ENCODE measurements at regions not wholly inside any gene's neighbourhood (a gene's known extent, or its start where the extent isn't known, plus 50 kb on each side); places are given as distances from the start of the nearest gene placed in this dataset.
"Not testable (repeated sequence)": the region's sequence is repeated elsewhere in the genome, so short reads cannot be mapped to it uniquely, and the experiment has no call there.

DNA sequence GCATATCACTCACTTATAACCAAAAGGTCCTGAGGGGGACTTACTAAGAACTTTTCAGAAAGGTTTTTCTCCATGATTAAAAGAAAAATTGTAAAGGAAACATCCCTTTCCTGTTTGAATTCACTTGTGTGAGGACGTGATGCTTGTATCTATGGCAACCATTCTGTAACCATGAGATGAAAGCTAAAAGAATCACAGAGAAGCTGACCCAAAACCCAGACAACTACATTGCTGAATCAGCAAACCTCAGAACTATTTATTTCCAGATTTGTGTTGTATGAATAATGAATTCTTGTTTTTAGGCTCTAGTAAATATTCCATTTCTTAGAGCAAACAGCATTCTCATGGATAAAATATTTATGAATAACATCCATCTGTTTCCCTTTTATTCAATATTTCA, 91.2 kb downstream of the RCHY1 start:
- no peak for DNase-seq

DNA sequence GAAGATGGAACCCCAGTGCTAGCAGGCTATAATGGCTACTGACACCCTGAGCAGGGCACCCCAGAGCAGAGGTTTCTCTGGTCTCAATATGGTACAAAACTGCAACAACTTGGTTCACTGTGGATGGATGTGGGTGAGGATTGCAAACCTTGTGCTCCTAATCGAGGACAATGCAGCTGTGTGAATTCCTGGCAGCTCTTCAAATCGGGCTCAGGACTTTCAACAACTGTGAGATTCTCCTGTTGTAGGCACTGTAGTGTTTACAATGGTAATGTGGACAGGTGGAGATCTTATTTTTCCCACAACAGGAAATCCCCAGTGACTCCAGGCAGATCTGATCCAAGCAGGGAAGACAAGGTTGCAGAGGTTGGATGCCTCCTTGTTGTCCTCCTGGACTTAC, 101.5 kb downstream of the RCHY1 start:
- DNase-seq, result peak in 1 of 3 donors; percentile 6

DNA sequence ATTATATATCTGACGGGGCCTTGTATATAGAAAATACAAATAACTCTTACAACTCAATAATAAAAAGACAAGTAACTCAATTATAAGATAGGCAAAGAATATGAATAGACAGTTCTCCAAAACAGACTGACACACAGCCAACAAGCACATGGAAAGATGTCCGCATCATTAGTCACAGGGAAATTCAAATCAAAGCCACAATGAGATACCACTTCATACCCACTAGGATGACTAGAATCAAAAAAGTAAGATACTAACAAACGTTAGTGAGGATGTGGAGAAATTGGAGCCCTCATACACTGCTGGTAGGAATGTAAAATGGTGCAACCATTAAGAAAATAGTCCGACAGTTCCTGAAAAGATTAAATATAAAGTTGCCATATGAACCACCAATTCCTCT, 115.7 kb downstream of the RCHY1 start:
- DNase-seq, result no peak

DNA sequence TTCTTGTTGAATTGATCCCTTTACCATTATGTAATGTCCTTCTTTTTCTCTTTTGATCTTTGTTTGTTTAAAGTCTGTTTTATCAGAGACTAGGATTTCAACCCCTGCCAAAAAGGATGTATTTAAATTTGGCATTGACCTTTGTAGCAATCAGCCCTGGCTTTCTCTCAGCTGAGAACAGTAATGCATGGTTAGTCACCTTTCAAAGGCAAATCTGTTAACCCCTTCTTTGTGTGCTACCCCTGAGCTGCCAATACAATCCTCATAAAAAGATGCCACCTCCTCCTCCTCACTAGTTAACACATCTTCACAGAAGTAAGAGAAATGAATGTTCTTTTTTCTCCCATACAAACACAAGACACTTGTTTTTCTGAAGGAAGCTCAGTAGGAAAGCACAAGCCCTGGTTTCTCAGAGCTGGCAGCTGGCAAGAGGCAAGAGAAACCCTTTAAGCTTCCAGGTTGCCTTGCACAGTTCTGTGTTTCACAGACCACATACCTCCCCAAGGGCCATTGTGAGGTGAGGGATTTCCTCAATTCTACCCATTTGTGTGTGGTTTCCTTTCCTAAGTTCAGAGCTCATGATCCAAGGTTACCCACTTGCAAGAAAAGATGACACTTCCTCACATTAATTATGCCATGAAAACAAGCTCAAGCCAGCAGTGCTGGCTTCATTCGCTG, 122.6 kb downstream of the RCHY1 start:
- no peak for DNase-seq

DNA sequence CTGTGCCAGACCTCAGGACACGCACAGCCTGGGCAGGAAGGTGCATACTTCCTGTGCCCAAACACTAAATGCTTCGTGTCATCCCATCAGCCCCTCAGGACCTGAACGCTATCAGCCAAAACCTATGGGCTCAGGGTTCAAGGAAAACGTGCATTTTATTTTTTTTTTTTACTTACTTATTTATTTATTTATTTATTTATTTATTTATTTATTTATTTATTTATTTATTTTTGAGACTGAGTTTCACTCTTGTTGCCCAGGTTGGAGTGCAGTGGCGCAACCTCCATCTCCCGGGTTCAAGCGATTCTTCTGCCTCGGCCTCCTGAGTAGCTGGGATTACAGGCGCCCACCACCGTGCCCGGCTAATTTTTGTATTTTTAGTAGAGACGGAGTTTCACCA, 127.8 kb downstream of the RCHY1 start:
- DNase-seq, result not testable (repeated sequence)

DNA sequence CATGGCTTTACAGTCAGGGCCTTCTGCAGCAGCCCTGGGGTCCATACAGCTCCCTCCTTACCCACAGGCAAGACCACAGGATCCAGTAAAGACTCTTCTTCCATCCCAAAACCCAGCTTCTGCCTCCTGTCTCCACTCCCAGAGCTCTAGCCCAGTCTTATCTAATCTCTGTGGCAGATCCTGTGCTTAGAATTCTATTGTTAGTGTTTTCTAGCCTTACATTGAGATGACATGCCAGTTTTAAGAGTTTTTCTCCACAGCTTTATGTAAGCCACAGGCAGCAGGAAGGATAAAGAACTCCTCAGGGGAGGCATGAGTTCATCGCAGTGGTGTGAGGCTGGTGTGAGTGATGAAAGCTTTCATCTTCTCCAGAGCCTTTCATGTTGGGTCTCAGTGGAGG, 129.1 kb downstream of the RCHY1 start:
- DNase-seq, result no peak

DNA sequence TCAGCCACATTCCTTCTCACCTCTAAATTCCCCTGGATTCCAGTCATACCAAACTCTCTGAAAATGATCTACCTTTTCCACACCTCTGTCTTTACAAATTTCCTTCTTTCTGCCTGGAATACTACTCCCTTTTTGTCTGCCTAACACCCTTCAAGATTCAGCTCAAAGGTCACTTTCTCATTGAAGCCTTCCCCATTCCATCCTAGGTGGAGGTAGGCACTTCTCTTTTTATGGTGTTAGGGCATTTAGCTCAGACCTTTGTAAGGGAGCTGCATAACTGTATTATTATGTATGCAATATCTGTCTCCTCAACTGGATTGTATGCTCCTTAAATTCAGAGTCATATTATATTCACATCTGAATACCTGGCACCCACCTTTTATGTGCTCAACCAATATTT, 137.7 kb downstream of the RCHY1 start:
- no peak for DNase-seq

DNA sequence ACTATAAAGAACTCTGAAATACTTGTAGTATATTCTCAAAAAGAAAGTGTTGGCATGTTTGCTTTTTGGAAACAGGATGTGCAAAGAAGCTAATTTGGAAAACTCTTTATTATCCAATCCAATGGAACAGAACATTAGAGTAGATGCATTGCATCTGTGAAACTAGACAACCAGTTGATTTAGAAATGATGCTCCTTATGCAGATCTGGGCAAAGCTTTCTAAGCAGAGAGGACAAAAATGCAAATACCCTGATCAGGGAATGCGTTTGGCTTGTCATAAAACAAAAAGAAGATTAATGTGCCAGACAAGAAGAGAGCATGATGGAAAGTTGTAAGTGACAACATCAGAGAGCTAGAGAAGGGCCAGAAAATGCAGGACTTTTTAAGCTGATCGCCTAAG, 142.3 kb downstream of the RCHY1 start:
- DNase-seq, result peak in 2 of 3 donors; percentile 22 to 53

DNA sequence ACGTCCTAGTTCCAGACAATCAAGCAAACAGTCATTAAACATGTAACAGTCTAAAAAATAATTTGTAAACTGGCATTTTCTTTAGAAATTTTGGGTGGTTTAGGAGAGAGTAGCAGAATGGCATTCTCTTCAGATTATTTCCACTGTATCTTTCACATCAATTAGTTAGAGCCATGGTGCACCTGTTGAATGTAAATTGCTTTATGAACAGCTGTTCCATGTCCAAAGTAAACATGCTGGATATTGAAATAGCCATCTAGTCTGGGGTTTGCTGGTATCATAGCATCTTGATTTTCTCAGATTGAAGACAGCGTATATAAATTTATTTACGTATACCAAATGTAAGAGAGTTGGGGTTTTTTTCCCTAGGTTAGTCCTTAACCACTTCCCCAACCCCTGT, 143.6 kb downstream of the RCHY1 start:
- peak in 2 of 3 donors; percentile 40 to 45 for DNase-seq

DNA sequence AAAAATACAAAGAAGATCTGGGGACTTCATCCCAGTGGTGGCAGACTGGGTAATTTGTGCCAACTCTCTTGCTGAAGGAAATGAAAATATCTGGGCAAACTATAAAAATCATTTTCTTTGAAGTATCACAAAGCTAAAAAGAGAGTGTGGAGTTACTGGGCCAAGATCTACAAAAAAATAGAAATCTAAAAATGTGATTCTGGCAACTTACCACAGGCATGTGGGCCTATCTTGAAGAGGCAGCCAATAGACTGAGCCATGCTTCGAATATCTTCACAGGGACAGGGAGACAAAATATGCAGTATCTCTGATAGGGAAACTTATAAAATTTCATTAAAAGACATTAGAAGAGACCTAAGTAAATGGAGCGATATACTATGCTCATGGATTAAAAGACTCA, 168.8 kb downstream of the RCHY1 start:
- no peak for DNase-seq

DNA sequence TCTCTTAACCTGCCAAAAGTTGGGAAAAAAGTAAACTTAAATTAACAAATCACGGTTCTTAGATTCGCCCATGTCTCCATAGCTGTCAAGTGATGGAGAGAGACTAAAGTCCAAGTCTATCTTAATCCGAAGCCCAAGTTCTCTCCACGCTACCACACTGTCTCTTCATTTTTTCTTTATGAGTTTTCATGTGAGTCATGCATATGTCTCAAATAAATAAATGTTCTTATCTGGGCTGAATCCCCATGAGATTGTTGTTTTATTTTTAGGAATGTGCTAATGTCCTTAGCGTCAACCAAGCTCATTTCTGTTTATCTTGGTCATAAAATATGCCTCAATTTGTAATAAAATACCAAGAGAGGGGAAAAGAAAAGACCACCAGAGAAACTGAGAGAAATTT, 169.3 kb downstream of the RCHY1 start:
- peak in 2 of 3 donors; percentile 27 to 31 for DNase-seq

DNA sequence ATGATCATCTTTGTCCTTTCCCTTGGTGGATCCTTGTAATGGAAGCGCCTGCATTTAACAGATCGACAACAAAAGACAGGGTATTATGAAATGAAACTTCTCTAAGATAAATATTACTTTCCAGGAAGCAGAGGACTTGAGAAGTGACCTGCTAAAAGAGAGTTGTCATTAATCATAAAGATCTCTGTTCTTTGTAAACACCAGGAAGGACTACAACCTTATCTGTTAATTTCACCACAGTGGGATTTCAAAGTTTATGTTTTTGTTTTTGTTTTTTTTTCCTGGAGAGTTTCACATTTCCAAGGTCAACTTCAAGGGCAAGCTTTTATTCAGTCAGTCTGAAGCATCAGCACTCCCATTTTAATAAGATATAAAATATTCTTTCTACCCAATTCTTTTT, 170.9 kb downstream of the RCHY1 start:
- DNase-seq, result no peak

DNA sequence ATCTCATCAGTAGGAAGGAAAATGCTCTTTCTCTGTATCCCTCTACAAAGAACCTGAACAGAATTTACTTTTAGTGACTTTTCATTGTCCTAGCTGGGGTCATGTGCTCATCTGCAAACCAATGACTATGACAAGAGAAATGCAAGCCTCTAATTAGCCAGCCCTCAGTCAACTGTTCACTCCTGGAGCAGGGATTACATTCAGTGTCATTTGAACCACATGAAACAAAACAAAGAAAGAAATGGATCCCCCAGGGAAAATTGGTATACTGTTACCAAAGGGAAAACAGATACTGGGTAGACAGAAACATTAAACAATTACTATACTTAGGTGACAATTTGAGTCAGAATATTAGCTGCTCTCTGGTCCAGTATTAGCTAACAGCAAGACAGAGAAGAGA, 173.6 kb downstream of the RCHY1 start:
- DNase-seq, result no peak

DNA sequence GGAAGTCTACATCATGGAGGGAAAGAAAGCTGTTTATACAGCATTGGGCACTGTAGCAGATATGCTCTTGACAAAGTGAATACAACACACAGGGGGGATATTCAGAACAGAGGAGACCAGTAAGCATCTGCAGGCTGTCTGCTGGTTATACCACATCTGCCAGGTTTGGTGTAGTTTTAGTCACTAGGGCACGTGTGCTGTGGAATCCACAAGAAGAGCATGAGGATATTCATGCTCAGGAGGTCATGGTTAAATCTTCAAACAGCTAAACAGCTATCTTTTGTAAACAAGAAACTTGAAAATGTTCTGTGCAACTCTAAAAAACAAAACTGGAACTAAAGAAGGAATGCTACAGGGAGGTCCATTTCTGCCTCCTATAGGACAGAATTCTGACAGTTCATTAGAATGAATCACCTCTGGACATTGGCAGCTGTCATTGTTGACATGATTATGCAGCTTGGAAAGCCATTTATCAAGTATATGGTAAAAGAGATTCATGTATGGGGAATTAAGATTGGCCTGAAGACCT, 175.8 kb downstream of the RCHY1 start:
- no peak for DNase-seq

DNA sequence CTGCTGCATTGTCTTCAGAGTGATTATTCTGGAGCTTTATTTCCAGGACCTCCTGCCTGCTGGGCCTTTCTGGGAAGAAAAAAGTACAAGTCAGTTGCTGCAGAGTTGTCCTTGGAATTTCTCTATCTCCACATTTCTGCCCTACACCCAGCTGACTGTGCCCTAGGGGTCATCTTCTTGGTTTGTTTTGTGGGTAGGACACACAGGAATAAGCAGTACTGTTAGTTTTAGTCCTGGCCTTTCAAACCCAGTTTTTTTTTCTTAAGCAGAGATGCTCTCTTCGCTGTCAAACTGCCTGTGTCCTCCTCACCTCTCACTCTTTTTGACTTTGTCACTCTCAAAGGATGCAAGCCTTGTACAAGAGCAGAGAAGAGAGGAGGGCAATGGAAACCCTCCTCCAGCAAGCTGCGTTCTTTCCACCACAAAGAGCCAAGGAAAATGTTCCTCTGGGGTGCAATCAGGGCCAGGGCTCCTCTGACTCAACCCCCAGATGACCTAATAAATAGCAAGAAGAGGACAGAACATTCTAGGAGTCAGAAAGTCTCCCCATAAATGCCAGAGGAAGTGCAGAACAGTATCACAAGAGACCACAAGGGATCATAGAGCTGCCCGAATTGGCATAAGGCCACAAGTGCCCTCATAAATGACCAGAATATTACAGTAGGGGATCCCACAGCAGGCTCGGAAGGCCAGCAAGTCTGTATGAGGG, 186.2 kb downstream of the RCHY1 start:
- DNase-seq, result no peak

DNA sequence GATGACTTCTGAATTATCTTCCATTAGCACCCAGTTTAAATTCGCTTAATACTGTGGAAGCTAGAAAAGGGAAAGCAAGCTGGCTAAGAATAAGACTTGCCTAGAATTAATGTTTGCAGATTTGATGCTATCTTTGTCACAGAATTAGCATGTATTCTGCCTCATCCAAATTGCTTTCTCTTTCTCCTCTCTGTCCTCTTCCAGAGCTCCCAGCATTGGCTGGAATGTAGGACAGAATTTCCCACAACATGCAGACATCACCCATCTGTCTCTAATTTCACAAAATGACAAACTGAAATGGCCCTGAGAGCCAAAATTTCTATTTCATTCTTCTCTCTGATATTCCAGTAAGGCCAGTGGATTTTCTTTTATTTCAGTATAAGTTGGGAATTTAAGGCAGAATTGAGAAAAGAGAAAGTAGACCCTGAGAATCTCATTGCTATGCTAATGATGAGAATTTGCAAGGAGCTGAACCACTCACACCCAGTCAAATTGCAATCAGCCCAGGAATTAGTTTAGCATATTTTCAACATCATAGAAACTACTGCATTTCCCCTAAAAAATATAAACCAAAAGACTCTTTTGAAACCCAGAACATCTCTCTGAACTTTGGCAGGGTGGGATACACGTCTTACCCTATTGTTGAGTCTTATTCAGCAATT, 188.8 kb downstream of the RCHY1 start:
- peak in 1 of 3 donors; percentile 16 for DNase-seq

DNA sequence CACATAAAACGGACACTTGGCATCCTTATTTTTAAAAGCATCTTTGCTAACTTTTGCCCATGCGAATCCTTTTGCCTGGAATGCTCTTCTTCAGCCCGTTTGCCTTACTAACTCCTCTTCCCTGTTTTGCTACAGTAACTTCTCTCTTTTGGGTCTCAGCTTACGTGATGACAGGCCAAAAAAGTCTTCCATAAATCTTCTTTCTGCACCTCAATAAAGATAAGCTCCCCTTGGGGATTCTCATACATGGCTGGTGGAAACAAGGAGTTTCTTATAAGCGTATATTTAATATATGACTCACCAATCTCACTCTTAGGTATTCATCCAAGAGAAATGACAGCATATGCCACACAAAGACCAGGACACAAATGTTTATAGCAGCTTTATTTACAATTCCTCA, 192.7 kb downstream of the RCHY1 start:
- no peak for DNase-seq

DNA sequence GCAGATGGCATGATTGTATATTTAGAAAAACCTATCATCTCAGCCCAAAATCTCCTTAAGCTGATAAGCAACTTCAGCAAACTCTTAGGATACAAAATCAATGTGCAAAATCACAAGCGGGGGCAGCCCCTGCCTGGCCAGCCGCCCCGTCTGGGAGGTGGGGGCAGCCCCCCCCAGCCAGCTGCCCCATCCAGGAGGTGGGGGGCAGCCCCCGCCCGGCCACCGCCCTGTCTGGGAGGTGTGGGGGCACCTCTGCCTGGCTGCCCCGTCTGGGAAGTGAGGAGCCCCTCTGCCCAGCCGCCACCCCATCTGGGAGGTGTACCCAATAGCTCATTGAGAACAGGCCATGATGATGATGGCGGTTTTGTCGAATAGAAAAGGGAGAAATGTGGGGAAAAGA, 196.6 kb downstream of the RCHY1 start:
- DNase-seq, result not testable (repeated sequence)

DNA sequence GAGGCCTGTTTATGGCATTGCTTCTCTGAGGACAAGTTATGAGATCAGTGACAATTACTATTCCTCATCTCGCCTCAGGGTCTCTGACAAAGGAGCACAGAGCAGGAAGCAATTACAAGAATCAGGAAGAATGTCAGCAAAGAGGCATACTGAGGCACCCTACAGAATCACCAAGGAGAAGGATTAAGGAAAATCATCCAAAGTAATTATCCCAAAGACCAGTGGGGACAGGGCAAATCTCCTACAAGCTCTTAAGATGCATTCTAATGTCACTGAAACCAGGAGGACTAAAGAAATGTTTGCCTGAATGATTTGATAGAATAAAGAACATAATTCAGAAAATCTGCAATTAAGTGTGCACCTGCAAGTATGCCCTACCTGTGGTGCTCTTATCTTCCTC, 206.2 kb downstream of the RCHY1 start:
- no peak for DNase-seq

DNA sequence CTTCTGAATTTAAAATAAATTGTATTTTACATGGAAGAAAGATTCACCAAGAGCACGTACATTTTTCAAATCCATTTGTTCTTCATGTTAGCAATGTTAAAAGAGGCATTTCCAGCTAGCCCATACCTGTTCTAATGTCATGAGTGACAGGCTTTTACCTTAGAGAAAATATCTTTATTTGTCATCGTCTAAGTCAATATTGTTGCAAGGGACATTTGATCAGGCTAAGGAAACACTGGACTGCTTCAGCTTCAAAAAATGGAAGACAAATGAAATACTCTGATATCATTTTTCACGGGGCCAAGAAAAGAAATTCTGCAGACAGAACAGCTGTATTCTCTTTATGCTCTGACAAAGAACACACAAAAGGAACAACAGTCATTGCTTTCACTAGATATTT, 207.7 kb downstream of the RCHY1 start:
- DNase-seq, result no peak

DNA sequence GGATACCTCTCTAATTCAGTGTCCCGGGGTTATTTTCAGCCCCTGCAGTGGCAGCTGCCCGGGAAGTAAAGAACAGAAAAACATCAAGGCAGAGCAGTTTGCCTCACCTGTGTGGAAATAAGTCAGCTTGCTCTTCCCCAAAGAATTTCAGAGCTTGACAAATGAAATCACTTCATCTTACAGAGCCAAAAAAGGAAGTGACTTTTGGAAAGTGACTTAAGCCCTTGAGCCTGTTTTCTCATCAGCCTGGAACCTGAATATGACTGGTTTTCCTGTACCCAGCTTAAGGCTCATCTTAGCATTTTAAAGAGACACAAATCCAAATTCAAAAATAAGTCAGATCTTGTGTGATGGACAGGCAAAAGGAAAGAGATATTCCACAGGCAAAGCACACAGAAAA, 211.6 kb downstream of the RCHY1 start:
- DNase-seq, result no peak

DNA sequence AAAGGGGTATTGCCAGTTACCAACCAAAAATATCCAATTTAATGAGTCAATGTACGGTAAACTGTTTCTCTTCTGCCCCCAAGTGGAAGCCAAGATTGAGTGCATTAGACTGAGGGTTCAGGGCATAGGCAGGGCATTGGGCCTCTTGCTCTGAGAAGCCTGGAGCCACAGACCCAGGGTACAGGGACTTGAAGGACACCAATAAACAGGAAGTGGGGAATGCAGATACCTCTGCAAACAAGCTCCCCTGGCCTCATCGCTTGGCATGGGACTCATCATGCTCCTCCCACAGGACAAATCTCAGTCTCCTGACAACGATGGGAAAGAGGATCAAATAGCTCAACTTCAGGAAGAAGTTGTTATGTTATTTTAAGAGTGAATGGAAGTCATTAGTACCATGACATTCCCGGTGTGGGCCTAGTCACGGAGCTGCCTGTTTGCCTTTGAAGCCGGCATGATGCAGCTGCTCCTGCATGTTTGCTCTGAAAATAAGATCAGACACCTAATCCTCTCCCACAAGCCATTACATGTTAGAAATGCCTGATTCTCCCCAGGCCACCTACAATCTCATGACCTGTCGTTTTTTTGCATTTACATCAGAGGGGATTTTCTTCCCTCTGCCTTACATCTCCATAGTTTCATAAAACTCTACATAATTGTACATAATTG, 224.2 kb downstream of the RCHY1 start:
- DNase-seq, result peak in 2 of 3 donors; percentile 45 to 46

Data from muscle of back (tissue), 3 donors.